Prostate gland (tissue), 2 donors: ENCODE measurements at regions not wholly inside any gene's neighbourhood (a gene's known extent, or its start where the extent isn't known, plus 50 kb on each side); places are given as distances from the start of the nearest gene placed in this dataset.

Experiments used
- CTCF ChIP-seq, 4 experiments: fragments of 200-600 bp in 2 of 4; fragments of 450-650 bp in 2 of 4; sonication (generic) in 2 of 4; IDR thresholded peaks; 1 replicate in 3 of 4; 2 replicates in 1 of 4; pipeline ENCODE4 v1.5.1; 2016 to 2019; ENCODE audit warnings: antibody characterized with exemption in 4 of 4, mild to moderate bottlenecking in 2 of 4, moderate library complexity in 2 of 4
- POLR2A ChIP-seq: fragments of 450-650 bp; IDR thresholded peaks from one replicate; pipeline ENCODE4 v1.6.1; 2016; ENCODE audit warnings: antibody characterized with exemption, mild to moderate bottlenecking
- POLR2AphosphoS5 ChIP-seq: sonication (generic); formaldehyde crosslinking; IDR thresholded peaks from one replicate; pipeline ENCODE4 v1.6.1; 2017; ENCODE audit warnings: antibody characterized with exemption

DNA sequence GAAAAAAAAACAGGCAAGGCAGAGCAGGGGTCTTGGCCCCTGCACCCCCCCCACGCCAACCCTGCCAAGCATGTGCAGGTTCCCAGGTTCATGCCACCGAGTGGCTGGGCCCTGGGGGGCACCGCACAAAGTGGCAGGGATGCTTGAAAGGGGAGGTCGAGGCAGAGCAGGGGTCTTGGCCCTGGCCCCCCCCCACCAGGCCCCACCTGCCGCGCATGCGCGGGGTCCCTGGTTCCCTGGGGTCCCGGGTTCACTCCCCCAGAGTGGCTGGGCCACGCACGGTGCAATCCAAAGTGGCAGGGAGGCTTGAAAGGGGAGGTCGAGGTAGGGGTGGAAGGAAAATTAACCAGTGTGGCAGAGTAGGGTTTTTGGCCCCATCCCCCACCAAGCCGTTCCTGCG, 312.2 kb downstream of the ALG10 start:
- no peak for TF ChIP-seq POLR2AphosphoS5
- no peak for TF ChIP-seq CTCF (IDR thresholded peaks at IDR 0.05)
- TF ChIP-seq POLR2A: no peak
